ENCODE measurements at regions not wholly inside any gene's neighbourhood (a gene's known extent, or its start where the extent isn't known, plus 50 kb on each side); places are given as distances from the start of the nearest gene placed in this dataset.
A peak's percentile ranks its signal among the peaks of the same experiment; 100 is the strongest.
"Not testable (repeated sequence)": the region's sequence is repeated elsewhere in the genome, so short reads cannot be mapped to it uniquely, and the experiment has no call there.

GRCh38 chr16:13336907-13337881 lies 435.8 kb downstream of the SHISA9 start:
- not testable (repeated sequence) for DNase-seq (ENCODE audit: low read depth in 2 of 2)

- no peak for DNase-seq (ENCODE audit: low read depth in 2 of 2)
Observed at GRCh38 chr16:13338044-13338443, 436.6 kb downstream of the SHISA9 start.

GRCh38 chr16:13342675-13343074 lies 441.3 kb downstream of the SHISA9 start:
- DNase-seq (ENCODE audit: low read depth in 2 of 2) = no peak

GRCh38 chr16:13344001-13344400 lies 442.6 kb downstream of the SHISA9 start:
- DNase-seq (ENCODE audit: low read depth in 2 of 2) = peak in 1 of 2 experiments; percentile 5

- DNase-seq (ENCODE audit: low read depth in 2 of 2) = no peak
Observed at GRCh38 chr16:13348416-13348815, 447.0 kb downstream of the SHISA9 start.

- no peak for DNase-seq (ENCODE audit: low read depth in 2 of 2)
Observed at GRCh38 chr16:13350000-13350399, 448.6 kb downstream of the SHISA9 start.

- no peak for DNase-seq (ENCODE audit: low read depth in 2 of 2)
Observed at GRCh38 chr16:13351181-13351580, 449.8 kb downstream of the SHISA9 start.

- no peak for DNase-seq (ENCODE audit: low read depth in 2 of 2)
Observed at GRCh38 chr16:13351601-13352217, 450.3 kb downstream of the SHISA9 start.

- DNase-seq (ENCODE audit: low read depth in 2 of 2) = not testable (repeated sequence)
Observed at GRCh38 chr16:13352796-13353195, 451.4 kb downstream of the SHISA9 start.

GRCh38 chr16:13357842-13358241 lies 456.4 kb downstream of the SHISA9 start:
- not testable (repeated sequence) for DNase-seq (ENCODE audit: low read depth in 2 of 2)

- DNase-seq (ENCODE audit: low read depth in 2 of 2) = no peak
Observed at GRCh38 chr16:13359835-13360234, 458.4 kb downstream of the SHISA9 start.

- no peak for DNase-seq (ENCODE audit: low read depth in 2 of 2)
Observed at GRCh38 chr16:13372421-13372820, 471.0 kb downstream of the SHISA9 start.

GRCh38 chr16:13376174-13376573 lies 474.8 kb downstream of the SHISA9 start:
- no peak for DNase-seq (ENCODE audit: low read depth in 2 of 2)

- no peak for DNase-seq (ENCODE audit: low read depth in 2 of 2)
Observed at GRCh38 chr16:13377143-13377542, 475.7 kb downstream of the SHISA9 start.

GRCh38 chr16:13378151-13378550 lies 476.8 kb downstream of the SHISA9 start:
- no peak for DNase-seq (ENCODE audit: low read depth in 2 of 2)

GRCh38 chr16:13379266-13379665 lies 477.9 kb downstream of the SHISA9 start:
- DNase-seq (ENCODE audit: low read depth in 2 of 2) = no peak

GRCh38 chr16:13385156-13386040 lies 484.0 kb downstream of the SHISA9 start:
- not testable (repeated sequence) for DNase-seq (ENCODE audit: low read depth in 2 of 2)

GRCh38 chr16:13390093-13390985 lies 488.9 kb downstream of the SHISA9 start:
- no peak for DNase-seq (ENCODE audit: low read depth in 2 of 2)

GRCh38 chr16:13390986-13391305 lies 489.5 kb downstream of the SHISA9 start:
- DNase-seq (ENCODE audit: low read depth in 2 of 2) = no peak

GRCh38 chr16:13391337-13391736 lies 489.9 kb downstream of the SHISA9 start:
- DNase-seq (ENCODE audit: low read depth in 2 of 2) = no peak

GRCh38 chr16:13392341-13392740 lies 490.9 kb downstream of the SHISA9 start:
- no peak for DNase-seq (ENCODE audit: low read depth in 2 of 2)

Measured in fibroblast of skin of left biceps (primary cell).